Activated CD8-positive, alpha-beta memory T cell treated with anti-CD3 and anti-CD28 coated beads for 1 hour (primary cell): ENCODE measurements at regions not wholly inside any gene's neighbourhood (a gene's known extent, or its start where the extent isn't known, plus 50 kb on each side); places are given as distances from the start of the nearest gene placed in this dataset.
"Not testable (repeated sequence)": the region's sequence is repeated elsewhere in the genome, so short reads cannot be mapped to it uniquely, and the experiment has no call there.

Experiments
- DNase-seq, 2 donors: peaks; one replicate each; pipeline ENCODE4 v3.0.0-alpha.2; 2020; ENCODE audit warnings: low read depth in 1 of 2; ENCODE audit errors: extremely low read depth in 1 of 2

DNA sequence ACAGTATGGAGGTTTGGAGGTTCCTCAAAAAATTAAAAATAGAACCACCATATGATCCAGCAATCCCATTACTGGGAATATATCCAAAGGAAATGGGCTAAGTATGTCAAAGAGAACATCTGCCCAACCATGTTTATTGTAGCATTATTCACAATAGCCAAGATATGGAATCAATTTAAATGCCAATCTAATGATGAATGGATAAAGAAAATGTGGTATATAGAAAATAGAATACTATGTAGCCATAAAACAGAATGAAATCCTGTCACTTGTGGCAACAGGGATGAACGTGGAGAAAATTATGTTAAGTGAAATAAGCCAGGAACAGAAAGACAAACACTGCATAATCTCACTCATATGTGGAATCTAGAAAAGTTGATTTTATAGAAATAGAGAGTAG lies 201.7 kb upstream of the AJAP1 start:
- DNase-seq = no peak

DNA sequence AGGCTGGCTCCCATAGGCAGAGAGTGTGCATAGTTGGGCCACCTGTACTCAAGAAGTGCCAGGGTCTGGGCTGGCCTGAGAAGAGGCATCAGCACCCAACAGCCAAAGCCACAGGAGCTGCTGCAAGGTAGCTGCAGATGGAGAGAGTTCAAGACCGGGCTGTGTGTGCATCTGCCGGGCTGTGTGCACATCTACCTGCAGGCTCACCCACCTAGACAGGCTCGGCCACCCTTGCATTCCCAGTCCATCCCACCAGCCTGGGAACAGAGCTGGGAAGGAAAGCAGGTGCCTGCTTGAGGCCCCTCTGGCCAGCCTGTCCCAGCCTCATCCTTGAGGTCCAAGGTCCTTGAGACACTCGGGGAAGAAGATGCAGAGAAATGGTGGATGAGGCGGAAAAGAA lies 194.4 kb upstream of the AJAP1 start:
- DNase-seq = no peak

DNA sequence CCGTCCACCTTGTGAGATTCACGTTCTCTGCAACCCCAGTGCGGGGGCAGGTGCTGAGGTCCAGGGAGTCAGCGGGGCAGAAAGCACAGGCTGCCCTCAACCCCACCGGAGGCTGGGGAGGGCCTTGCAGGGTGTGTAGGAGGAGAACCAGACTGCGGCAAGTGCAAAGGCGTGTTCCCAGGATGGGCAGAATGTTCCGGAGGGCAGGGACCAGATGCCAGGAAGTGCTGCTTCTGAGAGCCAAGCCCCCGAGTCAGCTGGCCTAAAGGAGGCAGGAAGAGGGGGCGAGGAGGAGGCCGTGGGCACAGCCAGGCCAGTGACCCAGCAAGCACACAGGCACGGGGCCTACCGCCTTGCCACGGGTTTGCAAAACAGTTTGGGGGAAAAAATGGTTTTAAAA lies 193.8 kb upstream of the AJAP1 start:
- no peak for DNase-seq

DNA sequence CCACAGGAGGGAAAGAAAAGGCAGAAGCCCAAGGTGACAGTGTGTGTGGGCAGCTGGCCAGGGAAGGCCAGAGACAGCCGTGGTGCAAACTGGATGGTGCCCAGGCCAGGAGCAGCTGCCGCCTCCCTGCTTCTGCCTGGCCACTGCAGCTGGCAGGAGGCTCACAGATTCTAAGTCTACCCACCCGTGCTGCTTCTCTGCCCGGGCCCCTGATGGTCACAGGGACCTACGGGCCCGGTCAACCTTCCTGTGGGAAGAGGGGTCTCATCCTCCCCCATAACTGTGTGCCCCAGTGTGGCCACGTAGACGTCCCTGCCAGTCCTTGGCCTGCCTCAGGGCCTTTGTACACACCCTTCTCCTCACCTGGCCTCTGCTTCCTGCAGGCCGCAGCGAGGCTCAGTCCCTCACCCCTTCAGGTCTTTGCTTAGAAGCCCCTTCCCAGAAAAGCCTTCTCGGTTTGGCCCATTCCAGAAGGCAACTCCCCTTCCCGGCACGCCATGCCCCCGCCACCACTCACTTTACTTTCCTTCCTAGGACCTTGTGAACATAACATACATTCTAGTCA lies 192.6 kb upstream of the AJAP1 start:
- no peak for DNase-seq

DNA sequence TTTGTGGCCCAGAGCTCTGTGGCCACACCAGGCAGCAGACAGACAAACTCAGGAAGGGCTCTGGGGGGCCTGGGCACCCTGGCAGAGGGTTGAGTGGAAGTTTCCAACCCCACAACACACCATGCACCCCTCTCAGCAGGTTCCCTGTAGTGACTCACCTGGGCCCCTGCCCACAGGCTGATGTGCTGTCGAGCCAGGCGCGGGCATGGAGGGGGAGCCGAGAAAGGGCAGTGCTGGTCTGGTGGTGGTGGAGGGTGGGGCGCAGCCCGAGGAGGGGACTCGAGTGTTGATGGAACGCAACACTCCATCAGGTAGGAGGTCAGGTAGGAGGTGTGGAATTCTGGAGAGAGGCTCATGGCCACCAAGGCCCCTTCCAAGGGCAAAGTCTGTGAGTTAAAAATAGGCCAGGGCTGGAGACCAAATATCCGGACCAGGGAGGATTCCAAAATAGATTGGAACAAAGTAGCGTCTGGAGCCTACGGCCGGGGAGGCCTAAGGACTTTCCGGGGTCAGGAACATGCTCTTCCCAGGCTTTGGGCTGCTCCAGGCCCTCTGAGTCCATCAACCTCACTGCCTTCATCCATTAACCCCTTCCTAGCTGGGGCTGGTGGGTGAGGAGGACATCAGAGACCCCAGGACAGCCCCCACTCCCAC lies 191.5 kb upstream of the AJAP1 start:
- DNase-seq = no peak

- DNase-seq = no peak
Observed at GRCh38 chr1:4463631-4464030, 190.8 kb upstream of the AJAP1 start.

DNA sequence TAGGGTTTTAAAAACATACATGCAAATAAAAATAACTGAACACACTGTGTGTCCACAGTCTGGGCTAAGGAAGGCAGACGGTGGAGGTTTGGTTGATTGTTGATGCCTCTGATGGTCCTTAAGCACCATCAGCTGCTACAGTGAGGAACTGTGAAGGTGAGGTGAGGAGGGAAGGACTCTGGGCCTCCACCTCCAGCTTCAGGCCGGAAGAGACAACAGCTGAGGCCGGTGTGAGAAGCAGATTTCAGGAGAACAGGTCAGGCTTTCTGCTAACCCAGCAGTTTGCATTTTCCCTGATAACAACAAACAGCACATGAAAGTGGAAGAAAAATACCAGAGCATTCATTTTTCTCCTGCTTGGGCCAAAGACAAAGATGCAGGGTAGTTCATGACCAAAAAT lies 189.9 kb upstream of the AJAP1 start:
- DNase-seq = no peak

GRCh38 chr1:4467241-4467640 lies 187.2 kb upstream of the AJAP1 start:
- DNase-seq = no peak

DNA sequence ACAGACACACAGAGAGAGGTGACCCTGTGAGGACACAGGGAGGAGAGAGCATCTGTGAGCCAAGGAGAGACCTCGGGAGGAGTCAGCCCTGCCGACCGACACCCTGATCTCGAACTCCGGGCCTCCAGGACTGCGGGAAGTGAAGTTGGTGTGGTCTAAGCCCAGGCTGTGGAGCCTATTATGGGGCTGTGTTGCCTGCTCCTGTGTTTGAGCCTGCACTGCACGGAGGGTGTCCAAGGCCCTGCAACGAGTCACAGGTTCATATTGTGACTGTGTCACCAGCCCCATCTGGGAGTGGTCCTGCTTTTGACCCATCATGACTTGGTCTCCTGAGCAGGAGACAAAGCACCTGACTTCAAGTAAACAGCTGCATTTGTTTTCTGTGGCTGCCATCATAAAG lies 186.0 kb upstream of the AJAP1 start:
- DNase-seq = no peak

DNA sequence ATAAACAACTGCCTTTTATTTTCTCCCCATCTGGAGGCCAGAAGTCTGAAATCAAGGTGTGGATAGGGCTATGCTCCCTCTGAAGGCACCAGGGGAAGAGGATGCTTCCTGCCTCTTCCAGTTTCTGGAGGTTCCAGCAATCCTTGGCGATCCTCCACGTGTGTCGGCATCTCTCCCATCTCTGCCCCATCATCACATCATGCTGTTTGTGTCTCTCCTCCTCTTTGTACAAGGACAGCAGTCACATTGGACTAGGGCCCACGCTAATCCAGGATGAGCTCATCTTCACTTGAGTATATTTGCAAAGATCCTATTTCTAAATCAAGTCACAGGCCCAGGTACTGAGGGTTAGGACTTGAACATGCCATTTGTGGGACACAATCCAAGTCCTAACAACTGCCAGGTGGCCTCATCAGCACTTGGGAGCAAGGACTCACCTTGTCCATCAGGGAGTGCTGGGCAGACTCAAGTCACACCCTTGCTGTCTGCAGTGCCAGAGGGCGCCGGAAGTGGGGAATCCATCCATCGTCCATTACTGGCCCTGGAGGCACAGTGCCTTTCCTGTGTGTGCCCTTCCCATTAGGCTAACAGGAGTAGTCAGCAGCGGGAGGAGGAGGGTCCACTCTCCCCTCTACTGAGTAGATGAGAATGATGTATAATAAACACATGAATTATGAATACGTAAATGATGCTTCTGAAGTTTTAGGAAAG lies 185.4 kb upstream of the AJAP1 start:
- no peak for DNase-seq

- no peak for DNase-seq
Observed at GRCh38 chr1:4476394-4476793, 178.0 kb upstream of the AJAP1 start.

- no peak for DNase-seq
Observed at GRCh38 chr1:4481451-4481850, 173.0 kb upstream of the AJAP1 start.

GRCh38 chr1:4482526-4482925 lies 171.9 kb upstream of the AJAP1 start:
- no peak for DNase-seq

- no peak for DNase-seq
Observed at GRCh38 chr1:4483021-4483625, 171.3 kb upstream of the AJAP1 start.

GRCh38 chr1:4485398-4485797 lies 169.0 kb upstream of the AJAP1 start:
- no peak for DNase-seq

GRCh38 chr1:4485878-4486277 lies 168.5 kb upstream of the AJAP1 start:
- no peak for DNase-seq

GRCh38 chr1:4486408-4487120 lies 167.8 kb upstream of the AJAP1 start:
- DNase-seq = no peak

GRCh38 chr1:4488018-4488417 lies 166.4 kb upstream of the AJAP1 start:
- no peak for DNase-seq

DNA sequence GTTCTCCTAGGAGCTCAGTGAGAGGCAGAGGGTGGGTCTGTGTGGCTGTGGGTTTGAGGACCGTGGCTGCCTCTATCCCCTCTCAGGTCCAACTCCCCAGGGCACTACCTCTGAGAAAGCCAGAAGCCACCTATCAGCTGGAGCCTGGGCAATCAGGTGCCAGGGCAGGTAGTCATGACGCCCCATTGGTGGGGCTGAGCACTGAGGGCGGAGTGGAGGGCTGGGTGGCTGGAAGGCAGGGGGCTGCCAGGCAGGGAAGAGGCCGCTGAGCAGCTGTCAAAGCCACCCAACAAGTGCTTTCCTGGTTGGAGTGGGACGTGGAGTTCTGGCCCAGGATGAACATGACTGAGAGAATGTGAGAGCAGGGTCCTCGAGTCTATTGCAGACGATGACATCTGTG lies 164.9 kb upstream of the AJAP1 start:
- DNase-seq = no peak

DNA sequence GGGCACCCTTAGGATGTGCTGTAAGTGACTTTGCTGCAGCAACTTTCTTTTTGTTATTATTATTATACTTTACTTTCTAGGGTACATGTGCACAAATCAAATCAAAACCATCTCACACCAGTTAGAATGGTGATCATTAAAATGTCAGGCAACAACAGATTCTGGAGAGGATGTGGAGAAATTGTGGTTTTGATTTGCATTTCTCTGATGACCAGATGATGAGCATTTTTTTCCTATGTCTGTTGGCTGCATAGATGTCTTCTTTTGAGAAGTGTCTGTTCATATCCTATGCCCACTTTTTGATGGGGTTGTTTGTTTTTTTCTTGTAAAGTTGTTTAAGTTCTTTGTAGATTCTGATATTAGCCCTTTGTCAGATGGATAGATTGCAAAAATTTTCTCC lies 164.4 kb upstream of the AJAP1 start:
- not testable (repeated sequence) for DNase-seq

DNA sequence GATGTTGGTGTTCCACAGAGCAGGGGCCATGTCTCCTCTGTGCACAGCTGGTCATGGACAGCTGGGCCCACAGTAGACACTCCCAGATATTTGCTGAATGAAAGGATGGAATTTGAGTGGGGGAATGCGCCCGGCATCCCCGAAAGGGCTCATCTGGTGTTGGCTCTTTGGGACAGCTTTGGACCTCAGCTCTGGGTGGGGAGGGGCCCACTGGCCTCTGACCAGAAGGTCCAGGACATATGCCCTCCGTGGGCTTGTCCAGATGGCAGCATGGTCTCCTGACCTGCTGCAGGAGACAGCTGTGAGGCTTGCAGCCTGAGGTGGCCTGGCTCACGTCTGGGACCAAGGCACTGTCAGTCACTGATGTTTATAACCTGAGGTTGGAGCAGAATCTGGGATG lies 160.4 kb upstream of the AJAP1 start:
- no peak for DNase-seq
